Adrenal gland (tissue), 9 donors: ENCODE measurements at regions not wholly inside any gene's neighbourhood (a gene's known extent, or its start where the extent isn't known, plus 50 kb on each side); places are given as distances from the start of the nearest gene placed in this dataset.

Source experiments
- DNase-seq, 7 donors: peaks; one replicate each; pipeline ENCODE4 v3.0.0-alpha.2; 2019 to 2020
- H3K27ac ChIP-seq, 5 donors: fragments of 200-600 bp; sonication (generic) in 4 of 5; 1 replicate in 3 of 5; 2 replicates in 2 of 5; pipeline versions ENCODE4 v1.5.1 to v1.8.0; 2016 to 2020; ENCODE audit warnings: mild to moderate bottlenecking in 1 of 5
- H3K27me3 ChIP-seq: fragments of 200-600 bp; 2 replicates; pipeline ENCODE4 v1.8.0; 2021
- H3K36me3 ChIP-seq, 2 donors: fragments of 200-600 bp; replicated peaks in 1 of 2; 1 replicate in 1 of 2; 2 replicates in 1 of 2; pipeline versions ENCODE4 v1.5.1 to v1.8.0; 2018 to 2022
- H3K4me1 ChIP-seq, 2 donors: fragments of 200-600 bp; replicated peaks in 1 of 2; 1 replicate in 1 of 2; 2 replicates in 1 of 2; pipeline versions ENCODE4 v1.5.1 to v1.8.0; 2018 to 2021
- H3K4me3 ChIP-seq, 4 donors: fragments of 200-600 bp; sonication (generic) in 3 of 4; one replicate each; pipeline ENCODE4 v1.5.1; 2016 to 2018
- H3K9me3 ChIP-seq, 3 donors: fragments of 200-600 bp; sonication (generic) in 1 of 3; replicated peaks in 1 of 3; 1 replicate in 2 of 3; 2 replicates in 1 of 3; pipeline versions ENCODE4 v1.5.1 to v1.8.0; 2016 to 2021
- POLR2A ChIP-seq, 2 donors: fragments of 450-650 bp; IDR thresholded peaks; one replicate each; pipeline ENCODE4 v1.6.1; 2017; ENCODE audit warnings: antibody characterized with exemption in 2 of 2, mild to moderate bottlenecking in 2 of 2, moderate library complexity in 1 of 2
- WGBS, 4 donors: extraction: QIAGEN DNeasy Blood & Tissue Kit in 2 of 4; methylation state at CpG; one replicate each; pipeline versions ENCODE4 v1.1.5 to v1.1.7; 2013 to 2017; 5-methylcytosine and 5-hydroxymethylcytosine counted together
- intact Hi-C, 2 donors: fragments of 100-400 bp; cut with DNase I; formaldehyde crosslinking; loops; one replicate each; pipeline versions ENCODE4 v1.14.1 to v1.15.0; 2022 to 2023
- TF ChIP-seq, protein P1 (sequence below), 6 experiments: fragments of 450-650 bp in 4 of 6; fragments of 200-600 bp in 2 of 6; sonication (generic) in 1 of 6; IDR thresholded peaks; 1 replicate in 5 of 6; 2 replicates in 1 of 6; pipeline versions ENCODE4 v1.5.1 to v1.8.0; 2016 to 2021; ENCODE audit warnings: antibody characterized with exemption in 6 of 6, mild to moderate bottlenecking in 2 of 6, moderate library complexity in 1 of 6
- donor health status: healthy with polysubstance abuse.
- donor health status: Bipolar disorder and iron deficiency.
- donor health status: DM: yes; HTN: yes; CAD: no.
- donor health status: DM: no; HTN: no; CAD: no.
- donor health status: DM: no; HTN: no; CAD: no.

DNA sequence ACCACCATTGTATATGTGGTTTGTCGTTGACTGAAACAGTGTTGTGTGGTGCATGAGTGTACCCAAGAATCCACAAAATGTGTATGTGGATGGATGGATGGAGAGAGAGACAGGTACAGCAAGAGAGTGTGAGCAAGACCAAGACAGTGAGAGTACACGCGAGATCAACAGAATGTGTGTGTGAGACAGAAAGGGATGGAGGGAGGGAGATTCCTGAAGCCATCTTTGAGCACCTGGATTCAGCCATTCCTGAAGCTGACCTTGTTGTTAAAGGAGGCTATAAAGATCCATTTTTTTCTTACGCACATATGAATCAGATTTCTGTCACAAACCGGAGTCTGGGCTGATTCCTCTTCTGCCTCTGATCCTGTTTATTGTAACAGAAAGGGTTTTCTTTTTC, 64.1 kb downstream of the TFAP2C start:
- no peaks in the 10 kb centered on the region for H3K36me3 ChIP-seq
- intact Hi-C loops: no loop called here
- DNase-seq: no peak
- no peak overlapping the region for H3K4me3 ChIP-seq
- TF ChIP-seq, protein P1, sequence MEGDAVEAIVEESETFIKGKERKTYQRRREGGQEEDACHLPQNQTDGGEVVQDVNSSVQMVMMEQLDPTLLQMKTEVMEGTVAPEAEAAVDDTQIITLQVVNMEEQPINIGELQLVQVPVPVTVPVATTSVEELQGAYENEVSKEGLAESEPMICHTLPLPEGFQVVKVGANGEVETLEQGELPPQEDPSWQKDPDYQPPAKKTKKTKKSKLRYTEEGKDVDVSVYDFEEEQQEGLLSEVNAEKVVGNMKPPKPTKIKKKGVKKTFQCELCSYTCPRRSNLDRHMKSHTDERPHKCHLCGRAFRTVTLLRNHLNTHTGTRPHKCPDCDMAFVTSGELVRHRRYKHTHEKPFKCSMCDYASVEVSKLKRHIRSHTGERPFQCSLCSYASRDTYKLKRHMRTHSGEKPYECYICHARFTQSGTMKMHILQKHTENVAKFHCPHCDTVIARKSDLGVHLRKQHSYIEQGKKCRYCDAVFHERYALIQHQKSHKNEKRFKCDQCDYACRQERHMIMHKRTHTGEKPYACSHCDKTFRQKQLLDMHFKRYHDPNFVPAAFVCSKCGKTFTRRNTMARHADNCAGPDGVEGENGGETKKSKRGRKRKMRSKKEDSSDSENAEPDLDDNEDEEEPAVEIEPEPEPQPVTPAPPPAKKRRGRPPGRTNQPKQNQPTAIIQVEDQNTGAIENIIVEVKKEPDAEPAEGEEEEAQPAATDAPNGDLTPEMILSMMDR (IDR thresholded peaks at IDR 0.05): no peak
- no peak for TF ChIP-seq POLR2A (IDR thresholded peaks at IDR 0.05)
- no peaks in the 10 kb centered on the region for H3K9me3 ChIP-seq
- WGBS, 4 donors: 88 to 91% (median 89%) methylated on average over 5 of the region's 5 CpGs
- peaks cover 3% of the 10 kb centered on the region for H3K27me3 ChIP-seq
- H3K4me1 ChIP-seq: no peaks in the 10 kb centered on the region
- no peak overlapping the region for H3K27ac ChIP-seq

- Histone ChIP-seq H3K9me3 (no peaks in the 10 kb centered on the region), H3K4me1 (no peaks in the 10 kb centered on the region), H3K27me3 (no peaks in the 10 kb centered on the region), H3K4me3 (no peak overlapping the region), H3K36me3 (no peaks in the 10 kb centered on the region), H3K27ac (no peak overlapping the region)
- 78 to 88% (median 83%) methylated on average over 9 to 11 of the region's 11 CpGs for WGBS, 4 donors
- intact Hi-C loops: no loop called here
- DNase-seq: no peak
- no peak for TF ChIP-seq POLR2A (IDR thresholded peaks at IDR 0.05)
- TF ChIP-seq, protein P1 (IDR thresholded peaks at IDR 0.05): no peak
These were observed 68.4 kb downstream of the TFAP2C start for GRCh38 chr20:56697476-56697875.

DNA sequence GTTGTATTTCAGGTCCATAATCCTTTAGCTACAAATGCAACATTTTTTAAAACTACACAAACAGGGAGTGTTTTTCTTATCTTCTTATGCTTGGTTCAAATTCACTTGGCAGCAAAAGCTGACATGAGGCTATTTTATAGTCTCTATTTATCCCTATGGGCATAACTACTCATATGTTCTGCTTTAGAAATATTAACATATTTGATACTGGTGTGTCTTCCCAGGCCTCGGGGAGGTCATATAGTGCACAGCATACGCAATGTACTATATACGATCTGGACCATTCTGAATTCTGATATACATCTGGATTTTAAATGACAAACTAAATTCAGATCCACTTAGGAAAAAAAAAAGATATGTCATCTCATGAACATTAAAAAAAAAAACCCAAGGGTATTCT, 69.2 kb downstream of the TFAP2C start:
- TF ChIP-seq, protein P1 (IDR thresholded peaks at IDR 0.05): no peak
- no peak for TF ChIP-seq POLR2A (IDR thresholded peaks at IDR 0.05)
- no peak overlapping the region for H3K4me3 ChIP-seq
- intact Hi-C loops: no loop called here

GRCh38 chr20:56698749-56699148, 69.6 kb downstream of the TFAP2C start:
- DNase-seq: no peak
- intact Hi-C loops: no loop called here
- no peak for TF ChIP-seq POLR2A (IDR thresholded peaks at IDR 0.05)
- TF ChIP-seq, protein P1 (IDR thresholded peaks at IDR 0.05): no peak
- H3K4me1 ChIP-seq: no peaks in the 10 kb centered on the region
- H3K27ac ChIP-seq: no peak overlapping the region
- no peaks in the 10 kb centered on the region for H3K27me3 ChIP-seq
- WGBS, 4 donors: 42 to 49% (median 44%) methylated on average over 7 of the region's 7 CpGs
- H3K4me3 ChIP-seq: no peak overlapping the region
- H3K36me3 ChIP-seq: no peaks in the 10 kb centered on the region
- no peaks in the 10 kb centered on the region for H3K9me3 ChIP-seq

More for the DNA sequence above, 69.2 kb downstream of the TFAP2C start:
- no peak overlapping the region for H3K27ac ChIP-seq
- H3K27me3 ChIP-seq: no peaks in the 10 kb centered on the region
- H3K4me1 ChIP-seq: no peaks in the 10 kb centered on the region
- no peaks in the 10 kb centered on the region for H3K36me3 ChIP-seq
- no peaks in the 10 kb centered on the region for H3K9me3 ChIP-seq
- WGBS, 4 donors: 66 to 79% (median 72%) methylated on average over 3 of the region's 3 CpGs
- DNase-seq: no peak
